ENCODE measurements at regions not wholly inside any gene's neighbourhood (a gene's known extent, or its start where the extent isn't known, plus 50 kb on each side); places are given as distances from the start of the nearest gene placed in this dataset.

DNA sequence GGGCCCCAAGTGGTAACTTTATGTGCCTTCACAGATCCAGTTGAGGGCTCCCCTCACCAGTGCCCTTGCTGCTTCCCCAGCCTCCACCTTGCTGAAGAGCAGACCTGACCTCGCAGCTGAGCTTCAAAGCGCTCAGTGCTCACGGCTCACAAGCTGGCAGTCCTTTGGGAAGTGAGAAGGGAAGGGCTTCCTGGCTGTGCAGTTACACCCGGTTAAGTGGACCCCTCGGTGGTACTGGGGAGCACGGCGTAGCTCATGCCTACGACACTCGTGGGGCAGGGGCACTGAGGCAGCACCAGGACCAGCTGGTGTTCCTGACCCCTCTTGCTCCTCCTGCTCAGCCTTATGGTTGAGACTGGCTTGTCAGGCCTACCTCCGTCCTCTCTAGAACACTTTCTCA, 629.0 kb upstream of the TBL1XR1 start:
- DNase-seq (ENCODE audit: low read depth): no peak
- TF ChIP-seq, protein P1, sequence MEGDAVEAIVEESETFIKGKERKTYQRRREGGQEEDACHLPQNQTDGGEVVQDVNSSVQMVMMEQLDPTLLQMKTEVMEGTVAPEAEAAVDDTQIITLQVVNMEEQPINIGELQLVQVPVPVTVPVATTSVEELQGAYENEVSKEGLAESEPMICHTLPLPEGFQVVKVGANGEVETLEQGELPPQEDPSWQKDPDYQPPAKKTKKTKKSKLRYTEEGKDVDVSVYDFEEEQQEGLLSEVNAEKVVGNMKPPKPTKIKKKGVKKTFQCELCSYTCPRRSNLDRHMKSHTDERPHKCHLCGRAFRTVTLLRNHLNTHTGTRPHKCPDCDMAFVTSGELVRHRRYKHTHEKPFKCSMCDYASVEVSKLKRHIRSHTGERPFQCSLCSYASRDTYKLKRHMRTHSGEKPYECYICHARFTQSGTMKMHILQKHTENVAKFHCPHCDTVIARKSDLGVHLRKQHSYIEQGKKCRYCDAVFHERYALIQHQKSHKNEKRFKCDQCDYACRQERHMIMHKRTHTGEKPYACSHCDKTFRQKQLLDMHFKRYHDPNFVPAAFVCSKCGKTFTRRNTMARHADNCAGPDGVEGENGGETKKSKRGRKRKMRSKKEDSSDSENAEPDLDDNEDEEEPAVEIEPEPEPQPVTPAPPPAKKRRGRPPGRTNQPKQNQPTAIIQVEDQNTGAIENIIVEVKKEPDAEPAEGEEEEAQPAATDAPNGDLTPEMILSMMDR (conservative IDR thresholded peaks at IDR 0.05; ENCODE audit: control insufficient read depth, insufficient read depth, low read depth, low read length): no peak
- H3K4me3 ChIP-seq (ENCODE audit: control insufficient read depth, low read depth, low read length): no peak overlapping the region

DNA sequence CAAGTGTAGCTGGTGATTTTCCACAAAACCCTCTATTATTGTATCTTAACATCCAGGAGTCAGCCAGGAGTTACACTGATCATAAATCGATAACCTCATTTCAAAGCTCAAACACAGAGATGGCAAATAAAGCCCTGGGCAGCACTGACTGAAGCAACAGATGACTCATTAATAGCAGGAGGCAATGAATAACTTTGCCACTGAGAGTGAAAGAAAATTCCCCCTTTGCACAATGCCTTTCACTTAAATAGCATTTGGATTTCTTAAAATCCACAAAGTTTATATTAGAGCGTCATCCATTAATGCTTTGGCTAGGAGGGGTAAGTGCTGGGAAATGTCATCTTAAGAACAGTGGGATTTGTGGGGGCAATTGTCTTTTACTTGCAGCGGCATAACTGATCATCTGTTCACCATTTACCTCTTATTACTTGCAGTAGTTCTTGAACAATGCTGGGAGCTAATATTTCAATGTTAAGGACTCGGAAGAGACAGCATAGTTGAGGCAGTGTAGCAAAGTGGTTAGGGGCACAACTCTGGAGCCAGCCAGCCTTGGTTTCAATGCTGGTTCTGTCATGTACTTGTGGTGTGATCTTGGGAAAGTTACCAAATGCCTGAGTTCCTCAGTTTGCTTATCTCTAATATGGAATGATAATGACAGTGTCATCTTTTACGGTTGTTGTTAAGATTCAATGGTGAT, 630.4 kb upstream of the TBL1XR1 start:
- H3K4me3 ChIP-seq (ENCODE audit: control insufficient read depth, low read depth, low read length): no peak overlapping the region
- peak; percentile 90 for DNase-seq (ENCODE audit: low read depth)
- TF ChIP-seq, protein P1 (conservative IDR thresholded peaks at IDR 0.05; ENCODE audit: control insufficient read depth, insufficient read depth, low read depth, low read length): no peak

DNA sequence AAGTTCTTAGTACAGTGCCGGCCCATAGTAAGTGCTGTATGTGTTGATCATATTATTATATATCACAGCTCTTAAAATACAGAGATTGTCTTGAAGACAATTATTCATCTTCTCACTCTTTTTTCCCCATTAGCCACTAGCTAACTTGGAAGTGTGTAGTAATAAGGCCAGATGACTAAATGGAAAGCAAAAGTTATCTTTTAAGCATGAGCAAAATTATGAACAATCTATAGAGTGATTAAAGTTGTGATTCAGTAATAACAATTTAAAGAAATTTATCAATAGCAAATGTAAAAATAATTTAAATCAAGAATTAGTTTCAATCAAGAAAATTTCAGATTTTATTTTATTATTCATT, 630.9 kb upstream of the TBL1XR1 start:
- TF ChIP-seq, protein P1 (conservative IDR thresholded peaks at IDR 0.05; ENCODE audit: control insufficient read depth, insufficient read depth, low read depth, low read length): no peak
- DNase-seq (ENCODE audit: low read depth): no peak
- no peak overlapping the region for H3K4me3 ChIP-seq (ENCODE audit: control insufficient read depth, low read depth, low read length)

DNA sequence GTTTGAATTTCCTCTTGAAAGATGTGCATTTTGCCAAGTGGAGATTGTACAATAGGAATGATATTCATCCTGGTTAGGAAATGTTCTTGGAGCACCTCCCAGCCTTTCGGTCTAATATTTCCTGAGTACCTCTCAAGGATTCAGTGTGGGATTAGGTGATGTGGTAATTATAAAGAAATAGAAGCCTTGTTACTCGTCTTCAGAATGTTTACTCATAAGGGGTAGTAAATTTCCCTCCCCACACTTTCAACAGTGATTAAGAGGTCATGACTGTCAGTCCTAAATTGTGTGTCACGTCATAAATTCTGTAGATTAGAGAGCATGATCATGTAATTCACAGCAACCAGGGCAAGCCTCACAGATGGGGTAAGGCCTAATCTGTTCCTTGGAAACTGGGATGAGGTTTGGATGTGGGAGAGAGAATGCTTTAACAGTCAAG, 633.1 kb upstream of the TBL1XR1 start:
- no peak overlapping the region for H3K4me3 ChIP-seq (ENCODE audit: control insufficient read depth, low read depth, low read length)
- TF ChIP-seq, protein P1 (conservative IDR thresholded peaks at IDR 0.05; ENCODE audit: control insufficient read depth, insufficient read depth, low read depth, low read length): no peak
- peak; percentile 98 for DNase-seq (ENCODE audit: low read depth)

- TF ChIP-seq, protein P1 (conservative IDR thresholded peaks at IDR 0.05; ENCODE audit: control insufficient read depth, insufficient read depth, low read depth, low read length): no peak
- no peak overlapping the region for H3K4me3 ChIP-seq (ENCODE audit: control insufficient read depth, low read depth, low read length)
- DNase-seq (ENCODE audit: low read depth): no peak
These were observed 634.1 kb upstream of the TBL1XR1 start for GRCh38 chr3:177831361-177831760.

- TF ChIP-seq, protein P1 (conservative IDR thresholded peaks at IDR 0.05; ENCODE audit: control insufficient read depth, insufficient read depth, low read depth, low read length): no peak
- DNase-seq (ENCODE audit: low read depth): peak; percentile 56
- no peak overlapping the region for H3K4me3 ChIP-seq (ENCODE audit: control insufficient read depth, low read depth, low read length)
These were observed 635.6 kb upstream of the TBL1XR1 start for GRCh38 chr3:177832880-177833279.
